ENCODE measurements at regions not wholly inside any gene's neighbourhood (a gene's known extent, or its start where the extent isn't known, plus 50 kb on each side); places are given as distances from the start of the nearest gene placed in this dataset.
"Not testable (repeated sequence)": the region's sequence is repeated elsewhere in the genome, so short reads cannot be mapped to it uniquely, and the experiment has no call there.

DNA sequence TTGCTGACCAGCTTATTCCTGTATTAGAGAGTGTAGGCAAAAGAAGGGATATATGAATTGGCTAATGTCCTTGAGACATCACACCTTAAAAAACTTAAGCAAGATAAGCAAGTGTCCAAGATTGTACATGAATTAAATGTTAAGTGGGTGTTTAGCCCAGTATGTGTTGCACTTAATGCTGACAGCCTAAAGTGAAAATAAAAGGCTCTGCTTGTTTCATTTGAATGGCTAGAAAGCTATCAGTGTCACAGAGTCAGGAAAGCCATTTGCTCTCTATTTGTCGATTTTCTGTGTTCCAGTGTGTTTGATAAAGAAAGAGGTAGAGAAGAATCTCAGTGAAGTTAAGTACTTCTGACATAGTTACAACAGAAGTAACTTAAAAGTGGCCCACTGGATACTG, 744.9 kb downstream of the ANKRD7 start:
- H3K36me3 ChIP-seq = no peaks in the 10 kb centered on the region
- H3K9me3 ChIP-seq (replicated peaks) = no peaks in the 10 kb centered on the region
- no peak overlapping the region for H3K27ac ChIP-seq
- DNase-seq = no peak
- no peaks in the 10 kb centered on the region for H3K27me3 ChIP-seq
- no peak overlapping the region for H3K4me3 ChIP-seq
- H3K4me1 ChIP-seq = no peaks in the 10 kb centered on the region

GRCh38 chr7:118971706-118972105, 747.2 kb downstream of the ANKRD7 start:
- H3K4me1 ChIP-seq = no peaks in the 10 kb centered on the region

GRCh38 chr7:118974836-118975235, 750.3 kb downstream of the ANKRD7 start:
- no peak for DNase-seq
- Histone ChIP-seq H3K36me3 (no peaks in the 10 kb centered on the region), H3K27ac (no peak overlapping the region), H3K27me3 (no peaks in the 10 kb centered on the region), H3K4me3 (no peak overlapping the region), H3K4me1 (no peaks in the 10 kb centered on the region), H3K9me3 (replicated peaks) (no peaks in the 10 kb centered on the region)

More at GRCh38 chr7:118971706-118972105, 747.2 kb downstream of the ANKRD7 start:
- no peak overlapping the region for H3K4me3 ChIP-seq
- no peaks in the 10 kb centered on the region for H3K27me3 ChIP-seq
- no peaks in the 10 kb centered on the region for H3K9me3 ChIP-seq (replicated peaks)
- no peak overlapping the region for H3K27ac ChIP-seq
- DNase-seq = no peak
- no peaks in the 10 kb centered on the region for H3K36me3 ChIP-seq

- Histone ChIP-seq H3K4me1 (no peaks in the 10 kb centered on the region), H3K4me3 (no peak overlapping the region)
Observed at GRCh38 chr7:118995350-118995749, 770.8 kb downstream of the ANKRD7 start.

GRCh38 chr7:119007236-119007635, 782.7 kb downstream of the ANKRD7 start:
- no peak for DNase-seq
- Histone ChIP-seq H3K9me3 (replicated peaks) (no peaks in the 10 kb centered on the region; the same call in 1 of the 2 replicates), H3K4me3 (no peak overlapping the region), H3K27me3 (no peaks in the 10 kb centered on the region; the same call in 1 of the 2 replicates), H3K4me1 (no peaks in the 10 kb centered on the region), H3K27ac (no peak overlapping the region), H3K36me3 (no peaks in the 10 kb centered on the region)

More at GRCh38 chr7:118995350-118995749, 770.8 kb downstream of the ANKRD7 start:
- Histone ChIP-seq H3K27ac (no peak overlapping the region), H3K9me3 (replicated peaks) (no peaks in the 10 kb centered on the region), H3K27me3 (no peaks in the 10 kb centered on the region), H3K36me3 (no peaks in the 10 kb centered on the region)
- no peak for DNase-seq

DNA sequence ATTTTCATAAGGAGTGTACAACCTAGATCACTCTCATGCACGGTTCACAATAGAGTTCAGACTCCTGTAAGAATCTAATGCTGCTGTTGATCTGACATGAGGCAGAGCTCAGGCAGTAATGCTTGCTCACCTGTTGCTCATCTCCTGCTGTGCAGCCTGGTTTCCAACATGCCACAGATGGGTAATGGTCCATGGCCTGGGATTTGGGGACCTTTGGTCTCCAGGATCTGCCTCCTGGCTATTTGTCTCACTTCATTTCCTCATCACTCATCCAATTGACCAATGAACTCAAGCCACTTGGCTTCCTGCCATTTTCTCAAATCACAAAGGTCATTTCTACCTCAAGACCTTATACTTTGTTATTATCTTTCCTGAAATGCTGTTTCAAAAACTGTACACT, 786.1 kb downstream of the ANKRD7 start:
- no peaks in the 10 kb centered on the region for H3K9me3 ChIP-seq (replicated peaks)
- no peak overlapping the region for H3K27ac ChIP-seq
- H3K27me3 ChIP-seq = no peaks in the 10 kb centered on the region
- H3K4me1 ChIP-seq = no peaks in the 10 kb centered on the region
- DNase-seq = no peak
- no peak overlapping the region for H3K4me3 ChIP-seq
- H3K36me3 ChIP-seq = no peaks in the 10 kb centered on the region

DNA sequence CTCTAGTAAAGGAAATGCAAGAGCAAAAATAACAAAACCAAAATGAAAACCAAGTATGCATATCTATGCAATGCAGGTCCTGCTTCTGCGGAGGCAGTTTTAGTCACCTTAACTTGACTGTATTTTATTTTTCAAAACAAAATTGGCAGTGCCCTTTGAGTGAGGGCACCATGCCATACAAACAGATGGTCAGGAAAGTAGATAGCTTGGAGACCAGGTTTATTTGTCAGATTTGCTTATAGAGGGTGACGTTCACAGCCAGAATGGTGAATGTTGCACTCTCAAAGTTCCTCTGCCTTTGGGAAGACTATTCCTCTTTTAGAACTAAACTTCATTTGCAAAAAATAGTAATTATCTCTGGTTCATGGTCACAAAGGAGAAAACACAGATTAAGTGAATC, 801.9 kb downstream of the ANKRD7 start:
- no peaks in the 10 kb centered on the region for H3K4me1 ChIP-seq
- no peaks in the 10 kb centered on the region for H3K9me3 ChIP-seq (replicated peaks)
- no peak overlapping the region for H3K4me3 ChIP-seq
- no peaks in the 10 kb centered on the region for H3K27me3 ChIP-seq
- H3K36me3 ChIP-seq = no peaks in the 10 kb centered on the region
- DNase-seq = no peak
- H3K27ac ChIP-seq = no peak overlapping the region

- Histone ChIP-seq H3K27ac (no peak overlapping the region), H3K4me1 (no peaks in the 10 kb centered on the region), H3K4me3 (no peak overlapping the region), H3K9me3 (replicated peaks) (no peaks in the 10 kb centered on the region), H3K36me3 (no peaks in the 10 kb centered on the region), H3K27me3 (no peaks in the 10 kb centered on the region)
- no peak for DNase-seq
Observed at GRCh38 chr7:119028736-119029135, 804.2 kb downstream of the ANKRD7 start.

DNA sequence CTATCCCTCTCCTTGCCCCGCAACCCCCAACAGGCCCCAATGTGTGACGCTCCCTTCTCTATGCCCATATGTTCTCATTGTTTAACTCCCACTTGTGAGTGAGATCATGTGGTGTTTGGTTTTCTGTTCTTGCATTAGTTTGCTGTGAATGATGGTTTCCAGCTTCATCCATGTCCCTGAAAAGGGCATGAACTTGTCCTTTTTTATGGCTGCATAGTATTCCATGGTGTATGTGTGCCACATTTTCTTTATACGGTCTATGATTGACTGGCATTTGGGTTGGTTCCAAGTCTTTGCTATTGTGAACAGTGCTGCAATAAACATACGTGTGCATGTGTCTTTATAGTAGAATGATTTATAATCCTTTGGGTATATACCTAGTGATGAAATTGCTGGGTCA, 807.6 kb downstream of the ANKRD7 start:
- H3K4me1 ChIP-seq; H3K9me3 ChIP-seq (replicated peaks); H3K4me3 ChIP-seq; H3K36me3 ChIP-seq; H3K27ac ChIP-seq; DNase-seq; H3K27me3 ChIP-seq: not testable (repeated sequence)

DNA sequence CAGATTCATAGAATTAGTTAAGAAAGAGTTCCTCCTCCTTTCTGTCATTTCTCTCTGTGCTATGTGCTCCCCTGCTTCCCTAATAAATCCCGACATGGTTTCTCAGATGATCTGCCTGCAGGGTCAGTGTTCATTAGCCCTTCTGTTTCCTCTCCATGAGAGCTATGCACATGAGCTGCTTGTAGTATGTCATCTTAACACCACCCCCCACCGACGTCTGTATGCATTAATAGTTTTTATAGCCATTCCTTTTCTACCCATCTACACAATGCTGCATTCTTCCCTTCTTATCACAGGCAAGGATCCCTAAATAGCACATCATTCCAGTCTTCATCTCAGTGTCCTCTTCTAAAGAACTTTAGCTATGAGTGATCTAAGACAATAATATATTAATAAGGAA, 809.1 kb downstream of the ANKRD7 start:
- Histone ChIP-seq H3K9me3 (replicated peaks) (no peaks in the 10 kb centered on the region), H3K27me3 (peaks cover 6% of the 10 kb centered on the region; the same call in 1 of the 2 replicates), H3K4me3 (no peak overlapping the region), H3K4me1 (no peaks in the 10 kb centered on the region), H3K27ac (no peak overlapping the region), H3K36me3 (no peaks in the 10 kb centered on the region)
- no peak for DNase-seq

GRCh38 chr7:119037941-119038340, 813.4 kb downstream of the ANKRD7 start:
- Histone ChIP-seq H3K27me3 (peaks cover 6% of the 10 kb centered on the region; the same call in 1 of the 2 replicates), H3K36me3 (no peaks in the 10 kb centered on the region), H3K4me3 (no peak overlapping the region), H3K9me3 (replicated peaks) (no peaks in the 10 kb centered on the region), H3K27ac (no peak overlapping the region), H3K4me1 (no peaks in the 10 kb centered on the region)
- DNase-seq = no peak

DNA sequence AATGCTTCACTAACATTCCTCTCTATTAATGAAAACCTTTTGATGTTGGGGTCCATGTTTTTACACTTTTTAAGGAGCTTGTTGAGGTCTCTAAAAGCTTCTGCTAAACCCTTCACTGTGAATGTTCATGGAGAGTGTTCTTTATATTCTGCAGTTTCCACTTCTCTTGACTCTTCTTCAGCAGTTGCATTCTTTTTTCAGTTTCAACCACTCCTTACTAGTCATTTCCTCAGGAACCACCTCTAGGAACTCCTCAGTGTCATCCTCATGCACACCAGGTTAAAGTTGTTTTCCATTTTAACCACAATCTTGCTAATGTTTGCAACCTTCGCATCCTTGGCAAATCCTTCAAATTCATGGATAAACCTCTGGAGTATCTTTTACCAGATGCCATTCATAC, 821.6 kb downstream of the ANKRD7 start:
- H3K4me1 ChIP-seq = no peaks in the 10 kb centered on the region

GRCh38 chr7:119065966-119066365, 841.5 kb downstream of the ANKRD7 start:
- Histone ChIP-seq H3K4me3 (no peak overlapping the region), H3K4me1 (no peaks in the 10 kb centered on the region), H3K36me3 (no peaks in the 10 kb centered on the region), H3K27me3 (no peaks in the 10 kb centered on the region), H3K9me3 (replicated peaks) (no peaks in the 10 kb centered on the region; the same call in 1 of the 2 replicates), H3K27ac (no peak overlapping the region)
- no peak for DNase-seq

More for the DNA sequence above, 821.6 kb downstream of the ANKRD7 start:
- no peak overlapping the region for H3K4me3 ChIP-seq
- no peak for DNase-seq
- H3K27ac ChIP-seq = no peak overlapping the region
- H3K27me3 ChIP-seq = no peaks in the 10 kb centered on the region
- H3K36me3 ChIP-seq = no peaks in the 10 kb centered on the region
- H3K9me3 ChIP-seq (replicated peaks) = no peaks in the 10 kb centered on the region

DNA sequence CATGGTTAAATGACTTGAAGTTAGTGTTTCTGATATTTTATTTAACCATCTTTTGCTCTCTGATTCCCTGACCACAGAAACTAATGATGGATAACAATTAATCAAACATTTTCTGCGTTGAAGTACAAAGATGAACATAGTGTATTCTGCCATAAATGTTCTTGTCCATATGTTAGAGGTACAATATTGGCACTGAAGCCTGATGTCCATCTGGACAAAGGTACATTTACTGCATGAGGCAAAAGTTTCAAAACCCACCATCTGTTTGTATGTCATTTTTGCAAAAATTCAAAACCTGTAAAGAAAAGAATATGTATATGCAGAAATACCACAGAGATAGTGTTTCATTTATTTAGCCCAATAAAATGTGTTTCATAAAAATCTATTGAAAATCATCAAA, 861.5 kb downstream of the ANKRD7 start:
- H3K36me3 ChIP-seq = no peaks in the 10 kb centered on the region
- H3K9me3 ChIP-seq (replicated peaks) = no peaks in the 10 kb centered on the region; the same call in 1 of the 2 replicates
- no peak overlapping the region for H3K4me3 ChIP-seq
- H3K27me3 ChIP-seq = no peaks in the 10 kb centered on the region
- no peak for DNase-seq
- H3K4me1 ChIP-seq = no peaks in the 10 kb centered on the region
- H3K27ac ChIP-seq = no peak overlapping the region

DNA sequence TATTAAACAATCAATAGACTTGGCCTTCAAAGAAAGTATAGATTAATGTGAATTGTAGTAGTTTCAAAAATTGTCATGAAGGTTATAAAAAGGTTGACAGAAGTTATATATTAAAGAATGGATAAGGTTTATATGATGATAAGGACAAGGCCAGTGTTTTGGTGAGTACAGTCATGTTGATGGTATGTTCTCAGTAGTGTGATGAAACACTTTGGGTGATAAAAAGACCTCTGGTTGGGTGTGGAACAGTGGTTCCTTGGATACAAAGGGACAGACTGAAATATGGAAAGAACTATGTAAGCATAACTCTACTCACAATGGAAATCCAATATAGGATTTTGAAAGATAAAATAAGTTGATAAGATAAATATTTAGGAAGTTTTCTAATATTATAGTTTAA, 866.3 kb downstream of the ANKRD7 start:
- Histone ChIP-seq H3K9me3 (replicated peaks) (no peaks in the 10 kb centered on the region), H3K27ac (no peak overlapping the region), H3K4me3 (no peak overlapping the region), H3K4me1 (no peaks in the 10 kb centered on the region), H3K27me3 (no peaks in the 10 kb centered on the region), H3K36me3 (no peaks in the 10 kb centered on the region)
- DNase-seq = no peak

GRCh38 chr7:119096683-119097082, 872.2 kb downstream of the ANKRD7 start:
- DNase-seq = no peak
- Histone ChIP-seq H3K27me3 (no peaks in the 10 kb centered on the region; the same call in 1 of the 2 replicates), H3K4me1 (no peaks in the 10 kb centered on the region), H3K27ac (no peak overlapping the region), H3K36me3 (no peaks in the 10 kb centered on the region), H3K9me3 (replicated peaks) (no peaks in the 10 kb centered on the region), H3K4me3 (no peak overlapping the region)
